Eye (tissue), 1 donor: ENCODE measurements at regions not wholly inside any gene's neighbourhood (a gene's known extent, or its start where the extent isn't known, plus 50 kb on each side); places are given as distances from the start of the nearest gene placed in this dataset.
"Not testable (repeated sequence)": the region's sequence is repeated elsewhere in the genome, so short reads cannot be mapped to it uniquely, and the experiment has no call there.

Experiments used
- DNase-seq: peaks from one replicate; pipeline ENCODE4 v3.0.0-alpha.2; 2015

DNA sequence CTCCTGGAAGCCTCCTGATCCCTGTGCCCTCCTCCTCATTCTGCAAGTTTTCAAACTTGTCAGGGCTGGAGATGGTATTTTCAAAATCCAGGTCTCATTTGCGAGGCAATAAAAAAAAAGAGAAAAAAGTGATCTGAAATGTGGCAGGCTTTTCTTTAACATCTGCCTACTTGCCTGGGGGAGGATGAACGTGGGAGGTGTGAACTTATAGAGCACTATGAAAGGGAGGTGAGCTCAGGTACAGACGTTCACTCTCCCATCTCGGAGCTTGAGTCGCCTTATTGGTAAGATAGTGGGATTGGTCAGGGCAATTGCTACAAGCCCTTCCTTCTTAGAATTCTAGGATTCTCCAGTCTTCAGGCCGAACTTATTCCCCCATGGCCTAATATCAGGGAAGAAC is 104.8 kb upstream of the CADM1 start:
- no peak for DNase-seq

DNA sequence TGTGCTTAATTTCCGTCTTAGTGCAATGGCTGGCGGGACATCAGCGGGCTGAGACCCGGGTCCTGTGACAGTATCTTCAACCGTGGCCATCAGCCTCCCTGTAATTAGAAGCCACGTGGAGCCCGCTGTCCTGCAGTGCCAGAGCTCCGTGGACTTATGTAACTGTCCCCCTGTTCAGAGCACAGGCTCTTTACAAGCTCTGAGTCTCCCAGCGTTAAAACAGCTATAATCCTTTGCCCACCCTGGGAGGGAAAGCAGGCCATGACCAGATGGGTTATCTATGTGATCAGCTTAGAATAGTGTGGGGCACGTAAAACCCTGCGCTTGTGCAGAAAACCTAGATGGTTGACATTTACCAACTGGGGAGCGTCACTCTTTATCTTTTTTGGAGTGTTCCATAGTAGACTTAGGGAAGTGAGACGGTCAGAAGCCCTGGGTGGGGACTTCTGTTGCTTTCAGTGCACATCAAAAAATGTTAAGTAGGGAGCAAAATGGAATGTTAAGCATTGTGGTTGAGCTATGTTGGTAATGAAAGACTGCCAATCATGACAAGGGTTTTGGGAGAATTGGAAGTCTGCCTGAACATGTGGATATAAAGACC is 103.5 kb upstream of the CADM1 start:
- peak; percentile 50 for DNase-seq

DNA sequence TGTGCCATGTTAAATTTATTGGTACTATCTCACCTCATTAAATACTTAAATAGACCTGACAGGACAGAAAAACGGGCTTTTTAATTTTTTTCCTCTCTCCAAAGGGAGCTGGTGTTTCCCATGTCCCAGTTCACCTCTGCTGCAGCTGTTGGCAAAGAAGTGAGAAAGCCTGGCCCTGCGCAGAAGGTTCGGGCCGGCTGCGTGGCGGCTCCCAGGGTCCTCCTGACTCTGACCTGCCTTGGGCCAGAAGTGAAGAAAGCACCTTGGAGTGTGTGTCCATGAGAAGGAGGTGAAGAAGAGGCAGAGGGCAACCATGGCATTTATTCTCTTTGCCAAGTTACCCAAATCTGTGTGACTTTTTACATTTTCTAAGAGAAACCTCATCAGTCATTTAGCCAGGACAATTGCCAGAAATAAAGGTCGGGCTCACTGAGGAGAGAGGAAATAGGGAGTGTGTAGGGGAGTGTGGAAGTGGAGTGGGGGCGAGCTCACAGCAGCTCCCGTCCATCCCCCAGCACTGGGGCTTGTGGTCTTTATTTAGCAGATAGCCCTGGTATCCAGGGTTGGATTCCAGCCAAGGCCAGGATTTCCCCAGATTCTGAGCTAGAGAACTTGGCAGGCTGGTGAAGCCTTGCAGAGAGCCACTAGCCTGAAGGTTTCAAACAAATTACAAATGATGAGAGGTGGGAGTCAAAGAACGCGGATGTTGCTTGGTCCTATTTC is 102.4 kb upstream of the CADM1 start:
- peak; percentile 60 for DNase-seq

DNA sequence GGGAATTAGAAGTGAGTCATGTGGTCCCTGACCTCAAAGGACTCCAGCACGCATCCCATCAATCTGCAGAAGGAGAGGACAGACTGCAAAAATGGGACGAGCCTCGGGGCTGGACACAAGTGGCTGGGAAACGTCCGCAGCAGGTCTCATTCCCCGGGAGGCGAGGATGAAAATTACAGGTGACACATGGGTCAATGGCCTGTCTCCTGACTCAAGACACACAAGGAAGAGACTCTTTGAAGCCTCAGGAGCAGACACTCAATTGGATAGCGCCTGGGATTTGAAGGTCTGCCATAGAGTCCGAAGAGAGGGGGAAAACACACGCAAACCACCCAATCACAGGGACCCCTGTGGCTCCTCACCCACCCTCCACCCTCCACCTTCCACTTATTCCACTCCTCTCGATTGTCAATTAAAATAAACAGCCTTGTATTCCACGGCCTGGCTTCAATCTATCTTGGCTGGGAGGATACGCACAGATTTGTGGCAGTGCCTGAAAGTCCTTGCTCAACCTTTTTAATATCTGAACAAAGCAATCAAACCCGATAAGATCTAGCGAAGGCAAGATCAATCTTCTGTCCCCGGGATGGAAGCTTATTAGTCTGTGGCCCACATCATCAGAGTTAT is 101.8 kb upstream of the CADM1 start:
- DNase-seq: peak; percentile 45

DNA sequence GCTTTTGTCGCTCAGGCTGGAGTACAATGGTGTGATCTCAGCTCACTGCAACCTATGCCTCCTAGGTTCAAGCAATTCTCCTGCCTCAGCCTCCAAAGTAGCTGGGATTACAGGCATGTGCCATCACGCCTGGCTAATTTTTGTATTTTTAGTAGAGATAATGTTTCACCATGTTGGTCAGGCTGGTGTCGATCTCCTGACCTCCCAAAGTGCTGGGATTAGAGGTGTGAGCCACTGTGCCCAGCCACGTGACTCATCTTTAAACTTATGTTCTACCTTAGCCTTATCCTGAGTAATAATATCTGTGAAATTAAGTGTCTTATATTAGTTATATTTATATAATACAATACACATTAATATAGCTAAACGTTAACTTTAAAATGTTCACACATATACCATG is 101.2 kb upstream of the CADM1 start:
- not testable (repeated sequence) for DNase-seq

DNA sequence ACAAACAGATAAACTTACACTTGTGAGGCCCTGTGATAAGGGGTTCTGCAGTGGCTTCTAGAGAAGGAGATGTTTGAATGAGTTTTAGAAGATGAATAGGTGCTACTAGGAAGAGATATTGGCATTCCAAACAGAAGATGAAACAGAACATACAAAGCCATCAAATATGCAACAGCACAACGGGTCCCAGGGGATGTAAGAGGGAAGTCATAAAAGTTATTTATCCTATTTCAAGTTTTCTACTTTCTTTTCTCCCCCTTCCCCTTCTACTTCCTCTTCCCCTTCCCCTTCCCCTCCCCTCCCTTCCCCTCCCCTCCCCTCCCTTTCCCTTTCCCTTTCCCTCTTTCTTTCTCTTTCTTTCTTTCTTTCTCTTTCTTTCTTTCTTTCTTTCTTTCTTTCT is 94.9 kb upstream of the CADM1 start:
- no peak for DNase-seq

DNA sequence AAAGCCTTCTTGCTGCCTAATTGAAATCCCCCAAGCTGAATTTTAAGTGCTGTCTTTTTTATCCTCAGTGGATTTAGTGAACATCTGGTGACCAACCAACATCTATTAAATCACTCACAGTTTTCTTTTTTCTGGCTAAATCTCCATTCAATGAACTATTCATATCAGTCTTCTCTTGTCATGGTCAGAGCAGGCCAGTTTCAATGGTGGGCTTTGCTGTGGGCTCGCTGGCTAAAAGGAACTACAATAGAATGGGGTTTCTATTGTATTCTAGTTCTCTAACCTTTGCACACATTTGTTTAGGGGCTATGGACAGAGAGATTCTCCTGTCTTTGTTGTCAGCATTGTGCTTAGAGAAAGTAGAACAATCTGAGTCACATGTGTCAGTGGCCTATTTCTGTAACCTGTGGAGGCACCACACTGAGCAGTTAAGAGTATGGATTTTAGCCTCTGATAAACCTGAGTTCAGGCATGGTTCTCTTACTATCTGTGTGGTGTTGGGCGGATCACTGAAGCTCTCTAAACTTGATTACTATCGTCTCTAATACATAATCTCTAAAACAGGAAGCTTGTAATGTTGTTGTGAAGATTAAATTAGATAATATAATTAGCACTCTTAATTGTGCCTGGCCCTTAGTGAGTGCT is 94.2 kb upstream of the CADM1 start:
- no peak for DNase-seq

DNA sequence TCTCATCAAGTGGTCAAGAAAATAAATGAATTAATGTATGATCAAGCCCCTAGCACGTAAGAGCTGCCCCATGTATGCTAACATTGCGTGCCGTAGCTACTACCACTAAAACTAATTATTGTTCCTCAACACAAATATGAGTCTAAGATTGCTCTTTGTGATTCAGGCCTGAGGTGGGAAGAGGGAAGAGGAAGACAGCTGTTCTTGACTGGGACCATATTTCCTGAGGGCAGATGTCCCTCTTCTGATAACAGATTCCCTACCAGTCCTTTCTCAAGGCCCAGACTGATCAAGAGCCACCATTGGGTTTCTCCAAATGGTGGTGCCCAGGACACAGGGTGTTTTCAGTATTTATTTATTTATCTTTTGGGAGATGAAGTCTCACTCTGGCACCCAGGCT is 87.2 kb upstream of the CADM1 start:
- no peak for DNase-seq

DNA sequence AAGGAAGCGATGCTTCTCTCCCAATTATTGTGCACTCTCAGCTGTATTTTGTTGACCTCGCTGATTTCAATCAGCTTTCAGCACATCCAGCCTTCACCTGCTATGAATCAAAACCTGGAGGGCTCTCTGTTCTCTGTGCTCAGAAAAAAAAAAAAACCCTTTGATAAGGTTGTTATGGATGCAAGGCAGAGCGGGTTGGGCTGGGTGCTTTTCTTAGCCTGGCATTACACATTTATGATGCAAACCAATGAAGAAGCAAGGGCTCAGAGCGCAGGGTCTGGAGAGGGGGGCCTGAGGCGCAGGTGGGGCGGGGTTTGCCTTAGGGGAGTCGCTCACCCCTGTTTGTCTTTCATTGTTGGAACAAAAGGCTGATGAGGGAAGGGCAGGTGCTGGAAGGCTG is 86.0 kb upstream of the CADM1 start:
- no peak for DNase-seq

DNA sequence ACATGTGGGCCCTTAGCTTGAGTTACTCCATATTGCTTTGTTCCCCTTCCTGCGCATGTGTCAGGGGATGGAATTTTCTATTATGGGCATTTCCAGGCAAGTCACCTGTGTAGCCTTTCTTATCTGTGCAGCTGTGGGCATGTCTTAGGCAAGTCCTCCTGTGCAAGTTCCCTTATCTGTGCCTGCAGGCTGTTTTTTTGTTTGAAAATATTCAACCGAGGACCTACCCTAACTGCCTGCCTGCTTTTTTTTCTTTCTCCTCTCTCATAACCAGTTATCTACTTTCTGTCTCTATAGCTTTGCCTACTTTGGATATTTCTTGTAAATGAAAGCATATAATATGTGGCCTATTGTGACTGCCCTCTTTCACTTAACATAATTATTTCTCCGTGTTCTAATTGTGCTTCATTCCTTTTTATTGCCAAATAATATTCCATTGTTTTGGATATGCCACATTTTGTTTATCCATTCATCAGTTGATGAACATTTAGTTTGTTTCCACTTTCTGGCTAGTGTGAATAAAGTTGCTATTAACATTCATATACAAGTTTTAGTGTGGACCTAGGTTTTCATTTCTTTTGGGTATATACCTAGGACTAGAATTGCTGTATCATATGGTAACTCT is 83.6 kb upstream of the CADM1 start:
- no peak for DNase-seq

DNA sequence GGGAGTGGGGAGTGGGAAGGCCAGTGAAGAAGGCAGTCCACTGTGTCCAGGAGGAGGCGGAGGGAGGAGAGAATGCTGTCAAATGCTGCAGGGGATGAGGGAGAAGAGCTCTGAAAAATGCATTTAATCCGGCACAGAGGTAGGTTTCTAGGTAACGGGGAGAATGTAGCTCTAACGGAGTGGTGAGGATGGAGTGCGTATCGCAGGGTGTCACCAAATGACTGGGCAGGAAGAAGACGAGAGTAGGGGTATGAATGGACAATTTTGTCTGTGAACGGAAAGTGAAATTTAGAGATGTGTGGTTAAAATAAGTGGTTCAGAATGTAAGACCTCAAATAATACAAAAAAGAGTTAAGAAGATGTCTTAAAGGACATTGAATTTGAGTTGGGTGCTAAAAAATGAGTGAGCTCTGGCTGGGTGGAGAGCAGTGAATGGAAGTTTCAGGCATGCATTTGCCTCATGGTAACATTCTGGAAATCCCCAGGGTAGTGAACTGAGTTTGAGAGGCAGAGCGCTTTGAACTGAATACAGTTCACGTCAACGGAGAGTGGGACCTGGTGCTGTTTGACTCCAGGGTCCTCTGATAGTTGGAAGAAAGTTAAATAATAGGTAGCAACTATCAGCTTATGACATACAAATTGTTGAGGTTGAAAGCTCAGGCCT is 81.3 kb upstream of the CADM1 start:
- no peak for DNase-seq

DNA sequence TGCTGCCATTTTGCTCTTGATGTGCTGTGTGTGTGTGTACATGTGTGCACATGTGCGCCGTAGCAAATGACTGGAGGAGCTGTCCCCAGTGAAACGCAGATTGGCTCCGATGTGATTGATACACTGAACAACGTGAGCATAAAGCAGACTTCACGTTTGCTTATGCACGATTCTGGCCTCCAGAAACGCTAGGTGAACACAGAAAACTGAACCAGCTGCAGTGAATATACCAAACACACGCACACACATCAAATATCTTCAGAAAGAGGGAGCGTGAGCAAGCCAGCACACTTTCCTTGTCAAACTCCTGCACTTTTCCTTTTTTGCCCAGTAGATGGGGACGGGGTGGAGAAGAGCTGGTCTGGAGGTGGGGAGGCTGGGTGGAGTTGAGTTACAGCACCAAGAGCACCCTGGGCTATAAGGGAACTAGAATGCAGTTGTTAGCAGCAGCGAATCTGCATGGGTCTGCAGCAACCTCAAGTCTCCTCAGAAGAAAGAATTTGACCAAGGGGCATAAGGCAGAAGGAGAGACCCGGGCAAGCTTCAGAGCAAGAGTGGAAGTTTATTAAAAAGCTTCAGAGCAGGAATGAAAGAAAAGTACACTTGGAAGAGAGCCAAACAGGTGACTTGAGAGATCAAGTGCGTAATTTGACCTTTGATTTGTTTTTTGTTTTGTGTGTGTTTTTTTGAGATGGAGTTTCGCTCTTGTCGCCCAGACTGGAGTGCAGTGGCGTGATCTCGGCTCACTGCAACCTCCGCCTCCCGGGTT is 77.8 kb upstream of the CADM1 start:
- peak; percentile 54 for DNase-seq

DNA sequence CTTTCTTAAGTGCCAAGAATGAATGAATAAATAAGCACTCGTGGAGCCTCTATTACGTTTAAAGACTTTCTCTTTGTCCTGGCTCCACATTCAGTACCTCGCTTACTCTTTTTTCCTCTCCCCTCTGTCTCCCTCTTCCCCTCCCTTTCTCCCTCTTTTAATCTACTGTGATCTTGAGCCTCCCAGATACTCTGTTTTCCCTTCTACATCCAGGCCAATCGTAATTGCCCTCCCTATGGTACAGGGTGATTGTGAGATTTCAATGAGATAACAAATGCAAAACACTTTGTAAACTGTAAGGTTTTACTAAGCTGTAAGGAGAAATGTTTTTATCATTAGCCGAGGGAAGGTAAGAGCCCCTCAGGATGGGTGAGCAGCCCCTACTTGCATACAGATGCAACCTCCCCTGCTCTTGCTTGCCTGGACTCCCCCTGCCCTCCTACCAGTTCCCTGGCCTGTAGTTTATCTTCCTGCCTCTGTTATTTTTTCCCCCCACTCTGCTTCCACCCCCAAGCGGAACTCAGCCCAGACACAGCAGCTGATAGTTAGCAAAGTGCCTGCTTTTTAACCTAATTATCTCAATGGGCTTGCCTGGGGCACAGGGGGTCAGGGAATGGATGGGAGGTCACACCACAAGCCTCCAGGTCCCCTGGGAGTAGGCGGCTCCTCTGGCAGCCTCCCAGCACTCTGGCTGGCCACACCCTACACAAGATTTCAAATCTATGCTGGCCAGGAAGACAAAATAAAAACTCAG is 76.9 kb upstream of the CADM1 start:
- DNase-seq: peak; percentile 66

DNA sequence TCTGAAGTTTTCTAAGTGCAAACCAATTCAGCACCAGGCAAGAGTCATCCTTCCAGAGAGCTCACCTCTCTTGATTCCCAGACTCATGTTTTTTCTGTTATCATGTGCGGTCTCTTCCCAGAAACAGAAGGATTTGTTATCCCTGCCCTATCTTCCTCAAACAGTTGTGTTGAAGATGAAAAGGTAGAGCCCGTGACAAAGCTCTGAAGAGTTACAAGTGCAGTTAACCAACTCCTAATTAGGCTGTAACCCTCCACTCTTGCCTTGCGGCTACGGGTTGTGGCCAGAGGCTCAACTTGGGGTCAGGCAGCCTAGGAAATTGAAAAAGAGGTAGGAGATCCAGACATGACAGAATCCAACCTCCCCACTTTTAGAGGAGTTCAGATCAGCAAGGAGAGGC is 76.2 kb upstream of the CADM1 start:
- no peak for DNase-seq

DNA sequence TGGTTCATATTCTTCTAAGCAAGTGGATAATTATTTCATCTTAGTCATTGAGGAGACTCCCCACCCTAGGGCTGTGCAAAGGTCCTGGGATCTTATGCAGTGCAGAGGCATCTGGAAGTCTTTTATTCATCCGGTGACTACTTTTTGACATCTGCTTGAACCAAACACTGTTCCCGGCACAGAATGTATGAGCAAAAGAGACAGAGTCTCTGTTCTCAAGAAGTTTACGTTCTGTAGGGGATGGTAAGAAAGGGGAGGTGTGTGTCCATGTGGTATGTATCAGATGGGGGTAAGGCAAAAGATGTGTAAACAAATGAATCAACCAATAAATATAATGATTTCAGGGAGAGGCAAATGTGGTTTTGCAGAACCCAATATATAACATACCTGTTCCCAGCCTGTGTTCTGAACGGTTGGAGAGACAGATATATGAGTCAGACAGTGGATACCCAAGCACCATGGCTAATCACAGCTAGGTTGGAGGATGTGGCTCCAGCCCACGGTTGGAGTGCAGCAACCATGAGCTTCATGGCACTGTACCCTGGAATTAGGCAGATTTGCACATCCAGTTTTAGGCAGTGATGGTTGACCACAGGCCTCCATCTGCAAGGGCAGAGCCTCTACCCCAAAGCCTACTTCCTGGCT is 75.1 kb upstream of the CADM1 start:
- DNase-seq: no peak

DNA sequence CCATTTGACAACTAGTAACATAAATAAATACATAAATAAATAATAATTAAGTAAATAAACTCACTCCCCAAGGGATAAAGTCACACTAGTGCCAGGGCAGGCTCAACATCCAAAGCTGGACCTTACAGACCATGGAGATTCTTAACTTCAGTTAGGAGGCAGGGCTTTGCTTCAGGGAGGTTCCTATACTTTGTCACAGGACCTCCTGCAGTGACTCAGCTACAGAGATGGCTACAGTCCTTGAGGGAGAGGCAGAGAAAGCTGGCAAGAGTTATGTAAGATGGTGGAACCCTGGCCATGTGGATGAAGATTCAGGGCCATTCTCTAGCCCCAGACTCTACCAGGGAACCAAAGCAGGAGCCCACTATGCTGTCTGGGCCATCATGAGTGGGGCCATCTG is 74.1 kb upstream of the CADM1 start:
- DNase-seq: no peak

DNA sequence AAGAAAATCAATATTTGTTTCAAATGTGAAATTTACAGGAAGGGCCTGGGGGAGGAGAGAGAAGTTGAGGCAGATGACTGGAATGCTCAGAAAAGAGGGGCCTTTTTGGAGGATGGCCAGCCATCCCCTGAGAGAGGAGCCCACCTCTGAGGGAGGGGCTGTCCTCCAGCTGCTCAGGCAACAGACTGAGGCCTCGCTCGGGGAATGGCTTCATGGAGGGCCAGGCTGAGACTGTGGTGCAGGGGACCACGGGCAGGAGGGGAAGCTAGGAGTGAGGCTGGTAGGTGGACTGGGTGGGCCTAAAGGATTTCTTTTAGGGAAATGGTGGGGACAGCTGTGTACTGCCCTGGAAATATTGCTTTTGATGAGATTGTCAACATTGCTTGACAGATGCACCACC is 73.5 kb upstream of the CADM1 start:
- peak; percentile 67 for DNase-seq

DNA sequence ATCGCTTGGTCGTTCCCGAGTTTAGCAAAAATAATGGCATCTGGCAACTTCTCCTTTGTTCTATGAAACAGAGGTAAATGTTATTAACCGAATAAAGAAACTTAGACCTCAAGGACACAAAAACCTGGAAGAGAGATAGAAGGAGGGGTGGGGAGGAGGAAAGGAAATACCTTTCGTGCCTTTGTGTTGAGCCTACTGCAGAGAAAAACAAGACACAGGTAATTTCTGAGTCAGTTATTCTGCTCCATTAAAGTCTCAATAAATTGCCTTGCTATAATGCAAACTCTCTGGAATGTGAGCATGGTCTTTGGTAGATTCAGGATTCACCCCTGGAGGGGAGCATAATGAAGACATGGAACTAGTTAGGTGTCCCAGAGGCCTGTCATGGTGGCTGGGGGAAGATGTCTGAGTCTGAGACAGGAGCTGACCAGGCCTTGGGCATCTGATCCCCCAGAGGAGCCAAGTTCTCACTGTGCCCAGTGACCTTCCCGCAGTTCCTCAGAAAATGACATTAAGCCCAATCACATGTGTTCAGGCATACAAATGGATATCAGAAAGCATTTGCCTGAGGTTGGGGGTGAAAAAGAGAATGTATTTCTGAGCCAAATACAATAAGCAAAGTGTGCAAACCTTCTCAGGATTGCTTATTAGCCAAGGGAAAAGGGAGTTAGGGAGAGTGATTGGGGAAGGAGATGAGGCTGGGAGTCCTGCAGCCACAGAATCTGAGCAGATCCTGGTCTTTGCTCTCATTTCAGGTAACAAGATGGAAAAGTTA is 72.6 kb upstream of the CADM1 start:
- peak; percentile 59 for DNase-seq

DNA sequence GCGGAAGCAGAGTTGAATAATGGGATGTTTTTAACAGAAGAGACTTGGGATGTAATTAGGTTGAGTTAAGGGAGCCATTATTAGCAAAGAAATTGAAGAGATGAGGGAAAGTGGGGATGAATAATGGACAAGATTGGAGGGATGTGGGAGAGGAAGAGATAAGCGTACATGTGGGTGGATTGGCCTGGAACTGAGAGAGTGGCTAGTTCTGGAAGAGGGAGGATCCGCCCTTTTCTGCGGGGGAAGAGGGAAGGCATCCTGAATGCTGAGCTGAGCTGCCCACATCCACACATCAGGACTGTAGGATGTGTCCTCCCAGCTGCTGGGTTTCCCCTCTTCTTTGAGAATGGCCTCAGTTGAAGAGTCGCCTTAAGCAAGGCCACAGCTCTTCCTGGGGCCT is 68.3 kb upstream of the CADM1 start:
- DNase-seq: no peak

DNA sequence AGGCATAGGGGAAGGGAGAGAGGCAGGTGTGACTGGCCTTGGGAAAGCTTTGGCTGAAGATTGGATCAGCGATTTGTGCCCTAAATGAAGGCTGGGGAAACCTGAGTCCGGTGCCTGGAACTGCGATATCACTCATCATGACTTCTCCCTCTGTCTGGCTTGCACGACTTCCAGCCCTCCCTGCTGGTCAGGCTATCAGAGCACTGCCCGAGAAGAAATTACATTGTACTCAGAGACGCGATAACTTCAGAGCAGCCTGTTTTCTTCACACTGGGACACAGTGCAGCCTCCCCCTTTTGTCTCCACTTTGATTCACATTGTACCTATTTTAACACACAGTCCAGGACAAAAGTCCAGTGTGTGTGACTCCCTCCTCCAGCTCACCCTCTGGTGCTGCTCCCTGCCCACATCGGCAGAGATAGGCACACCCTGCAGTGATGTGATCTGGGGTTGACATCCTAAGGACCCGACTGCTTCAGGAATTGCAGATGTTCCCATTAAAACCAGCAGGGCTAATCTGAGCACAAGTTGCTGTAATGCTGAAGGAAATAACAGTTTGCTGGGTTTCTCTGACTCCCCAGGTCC is 62.1 kb upstream of the CADM1 start:
- no peak for DNase-seq
